Adipocyte (in vitro differentiated cells): ENCODE measurements at regions not wholly inside any gene's neighbourhood (a gene's known extent, or its start where the extent isn't known, plus 50 kb on each side); places are given as distances from the start of the nearest gene placed in this dataset.

Source experiments
- DNase-seq: peaks from one replicate; pipeline ENCODE4 v3.0.0-alpha.2; 2015; ENCODE audit warnings: low read depth
- H3K27me3 ChIP-seq: replicated peaks from 2 replicates; pipeline ENCODE4 v1.7.0; 2013; ENCODE audit warnings: mild to moderate bottlenecking, low read length, moderate library complexity; ENCODE audit not compliant: control insufficient read depth, insufficient read depth
- H3K36me3 ChIP-seq: 2 replicates; pipeline ENCODE4 v1.7.0; 2013; ENCODE audit warnings: low read length, mild to moderate bottlenecking, moderate library complexity; ENCODE audit not compliant: control insufficient read depth, insufficient read depth, severe bottlenecking
- H3K4me1 ChIP-seq: 2 replicates; pipeline ENCODE4 v1.7.0; 2013; ENCODE audit warnings: mild to moderate bottlenecking, low read length, moderate library complexity; ENCODE audit not compliant: control insufficient read depth, insufficient read depth
- H3K4me3 ChIP-seq: 2 replicates; pipeline ENCODE4 v1.7.0; 2013; ENCODE audit warnings: mild to moderate bottlenecking, low read length, moderate library complexity
- H3K9ac ChIP-seq: 2 replicates; pipeline ENCODE4 v1.7.0; 2013; ENCODE audit warnings: mild to moderate bottlenecking, low read length, moderate library complexity
- H3K9me3 ChIP-seq: 2 replicates; pipeline ENCODE4 v1.7.0; 2013; ENCODE audit warnings: mild to moderate bottlenecking, low read length, moderate library complexity; ENCODE audit not compliant: control insufficient read depth

- DNase-seq = peak; percentile 46
- no peak overlapping the region for H3K4me3 ChIP-seq
- H3K4me1 ChIP-seq = no peaks in the 10 kb centered on the region
- H3K36me3 ChIP-seq = no peaks in the 10 kb centered on the region
- no peaks in the 10 kb centered on the region for H3K9me3 ChIP-seq
- peaks cover 7% of the 10 kb centered on the region for H3K27me3 ChIP-seq
- H3K9ac ChIP-seq = no peak overlapping the region
Observed at GRCh38 chr6:133187657-133188453, 53.3 kb upstream of the EYA4 start.

GRCh38 chr6:133190912-133191311 is 50.2 kb upstream of the EYA4 start:
- Histone ChIP-seq H3K4me3 (no peak overlapping the region), H3K9me3 (peaks cover 4% of the 10 kb centered on the region), H3K4me1 (no peaks in the 10 kb centered on the region), H3K27me3 (peaks cover 7% of the 10 kb centered on the region), H3K36me3 (no peaks in the 10 kb centered on the region), H3K9ac (no peak overlapping the region)
- DNase-seq = no peak

GRCh38 chr6:133191323-133191722 is 49.8 kb upstream of the EYA4 start:
- Histone ChIP-seq H3K36me3 (no peaks in the 10 kb centered on the region), H3K27me3 (peaks cover 7% of the 10 kb centered on the region), H3K9me3 (peaks cover 4% of the 10 kb centered on the region), H3K4me3 (no peak overlapping the region), H3K9ac (no peak overlapping the region), H3K4me1 (no peaks in the 10 kb centered on the region)
- no peak for DNase-seq
